OCI-M2 (cell line): ENCODE measurements at regions not wholly inside any gene's neighbourhood (a gene's known extent, or its start where the extent isn't known, plus 50 kb on each side); places are given as distances from the start of the nearest gene placed in this dataset.
"Not testable (repeated sequence)": the region's sequence is repeated elsewhere in the genome, so short reads cannot be mapped to it uniquely, and the experiment has no call there.

Experiments
- DNase-seq: peaks from one replicate; lab custom pipeline; 2025; ENCODE audit not compliant: unreplicated experiment; lab: John Stamatoyannopoulos, UW

DNA sequence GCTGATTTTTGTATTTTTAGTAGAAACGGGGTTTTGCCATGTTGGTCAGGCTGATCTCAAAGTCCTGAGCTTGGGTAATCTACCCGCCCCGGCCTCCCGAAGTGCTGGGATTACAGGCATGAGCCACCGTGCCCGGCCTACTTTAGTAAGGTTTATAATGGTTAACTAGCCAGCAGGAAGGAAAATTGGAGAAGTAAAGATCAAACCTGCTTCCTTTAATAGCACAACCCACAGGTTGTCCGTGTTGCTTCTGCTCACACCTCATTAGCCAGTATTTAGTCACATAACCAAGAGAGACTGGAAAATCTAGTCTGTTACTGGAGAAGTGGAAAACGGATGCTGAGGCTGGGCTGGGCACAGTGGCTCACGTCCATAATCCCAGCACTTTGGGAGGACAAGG, 51.9 kb upstream of the TBL1XR1 start:
- no peak for DNase-seq

GRCh38 chr3:177250151-177250550, 52.9 kb upstream of the TBL1XR1 start:
- no peak for DNase-seq

GRCh38 chr3:177251755-177252154, 54.5 kb upstream of the TBL1XR1 start:
- no peak for DNase-seq

GRCh38 chr3:177257006-177257405, 59.7 kb upstream of the TBL1XR1 start:
- no peak for DNase-seq

DNA sequence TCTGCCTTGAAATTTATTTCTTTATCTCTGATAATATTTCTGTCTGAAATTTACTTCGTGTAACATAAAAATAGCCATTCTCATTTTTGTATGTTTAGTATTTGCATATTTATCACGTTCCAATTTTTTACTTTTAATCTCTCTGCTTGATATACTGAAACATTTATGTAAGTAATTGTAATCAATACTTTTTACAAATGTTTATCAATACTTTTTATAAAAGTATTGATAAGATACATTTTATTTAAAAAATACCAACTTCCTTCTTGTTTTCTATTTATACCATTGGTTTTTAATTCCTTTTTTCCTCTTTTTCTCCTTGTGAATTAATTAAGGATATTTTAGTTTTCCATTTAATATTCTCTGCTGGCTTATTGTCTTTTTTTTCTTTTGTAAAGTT, 60.3 kb upstream of the TBL1XR1 start:
- no peak for DNase-seq

- DNase-seq: no peak
Observed at GRCh38 chr3:177262396-177262795, 65.1 kb upstream of the TBL1XR1 start.

DNA sequence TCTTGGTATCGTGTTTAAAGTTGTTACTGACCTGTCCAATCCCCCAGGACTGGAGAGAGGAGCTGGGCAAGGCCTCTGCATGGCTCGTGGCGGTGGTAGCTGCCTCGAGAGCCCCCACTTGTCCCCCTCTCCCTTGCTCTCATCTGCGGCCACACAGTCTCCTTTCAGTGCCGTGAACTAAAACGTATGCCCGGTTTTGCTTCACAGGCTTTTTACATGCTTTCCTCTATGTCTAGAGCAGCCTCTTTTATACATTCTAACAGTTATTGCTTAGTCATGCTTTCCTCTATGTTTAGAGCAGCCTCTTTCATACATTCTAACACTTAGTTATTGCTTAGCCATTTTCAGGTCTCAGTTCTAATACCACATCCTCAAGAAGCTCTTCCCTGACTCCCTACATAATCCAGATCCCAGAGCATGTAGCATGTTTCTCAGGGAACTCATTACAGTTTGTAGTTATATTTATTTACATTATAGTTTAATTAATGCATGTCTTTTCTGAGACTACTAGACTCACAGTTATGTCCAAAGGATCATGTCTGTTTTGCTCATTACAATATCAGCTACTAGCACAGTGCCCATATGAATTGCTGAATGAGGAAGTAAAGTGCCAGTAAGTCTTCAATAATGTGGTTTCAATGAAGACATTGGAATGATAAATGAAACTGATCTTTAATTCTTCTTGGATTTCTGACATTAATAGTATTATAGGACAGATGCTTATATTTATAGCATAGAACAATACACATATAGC, 66.5 kb upstream of the TBL1XR1 start:
- DNase-seq: no peak

- DNase-seq: not testable (repeated sequence)
Observed at GRCh38 chr3:177271811-177272501, 74.7 kb upstream of the TBL1XR1 start.

DNA sequence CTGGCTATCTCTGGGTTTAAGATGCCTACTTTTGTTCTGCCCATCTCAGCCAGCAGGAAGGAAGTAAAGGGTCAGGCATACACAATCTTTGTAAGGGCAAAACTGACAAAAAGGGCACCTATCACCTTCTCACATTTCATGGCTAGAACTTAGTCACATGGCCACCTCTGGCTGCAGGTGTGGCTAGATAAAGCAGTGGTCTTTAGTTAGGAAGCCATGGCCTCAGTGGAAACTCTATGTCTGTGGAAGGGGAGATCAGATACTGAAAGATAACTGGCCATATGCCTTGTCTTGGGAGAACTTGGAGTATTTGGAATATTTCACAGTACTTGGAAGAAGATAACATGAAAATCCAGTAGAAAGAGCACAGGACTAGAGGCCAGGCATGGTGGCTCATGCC, 80.7 kb upstream of the TBL1XR1 start:
- no peak for DNase-seq

DNA sequence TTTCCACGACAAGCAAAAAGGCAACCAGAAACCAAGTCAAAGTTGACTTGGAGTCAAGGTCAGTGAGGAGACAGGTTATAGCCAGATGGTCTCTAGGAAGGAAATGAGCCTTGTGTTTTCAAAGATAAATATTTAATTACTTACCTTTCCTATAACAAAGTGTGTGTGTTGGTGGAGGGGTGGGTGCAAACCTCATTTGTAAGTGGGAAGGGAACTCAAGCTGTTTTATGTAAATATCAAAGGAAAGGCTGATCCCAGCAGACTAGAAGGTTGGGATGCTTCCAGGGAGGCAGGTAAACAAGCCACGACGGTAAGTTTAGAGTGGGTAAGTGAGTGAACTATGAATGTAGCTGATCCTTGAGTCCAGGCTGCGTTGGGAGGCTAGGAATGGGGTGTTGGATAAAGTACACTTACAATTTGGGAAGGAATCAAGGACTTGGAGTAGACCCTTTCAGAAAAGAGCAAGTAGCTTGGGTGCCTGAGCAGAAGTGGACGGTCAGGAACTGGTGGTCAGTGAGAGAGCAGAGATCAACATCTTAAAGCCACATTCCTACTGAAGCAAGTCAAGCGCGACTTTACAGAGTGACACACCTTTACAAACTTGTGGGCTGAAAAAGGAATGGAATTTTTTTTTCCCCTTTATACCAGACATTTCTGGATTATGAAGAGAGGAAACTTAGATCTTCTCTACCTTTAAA, 82.0 kb upstream of the TBL1XR1 start:
- no peak for DNase-seq

GRCh38 chr3:177281292-177282118, 84.2 kb upstream of the TBL1XR1 start:
- DNase-seq: no peak

DNA sequence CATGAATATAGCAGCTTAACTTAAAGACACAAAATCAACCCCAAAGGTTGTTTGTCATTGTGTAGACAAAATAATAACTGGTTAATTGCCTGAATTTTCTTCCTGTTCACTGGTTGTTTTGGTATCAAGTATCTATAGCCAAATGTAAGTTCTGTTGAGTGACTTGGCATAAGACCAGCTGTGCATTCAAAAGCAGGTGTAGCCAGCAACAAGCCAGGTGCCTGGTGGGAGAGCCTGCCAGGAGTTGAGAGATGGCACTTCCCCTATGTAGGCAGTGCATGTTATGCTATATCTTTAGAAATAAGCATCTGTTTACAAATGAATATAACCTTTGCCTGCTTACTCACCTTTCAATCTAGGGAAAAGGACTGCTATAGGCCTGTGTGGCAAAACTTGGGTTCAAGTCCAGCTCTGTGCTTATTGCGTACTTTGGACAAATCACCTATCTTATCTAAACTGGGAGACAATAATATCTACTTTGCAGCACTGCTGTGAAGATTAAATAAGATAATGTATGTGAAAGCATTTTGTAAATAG, 84.9 kb upstream of the TBL1XR1 start:
- DNase-seq: no peak

DNA sequence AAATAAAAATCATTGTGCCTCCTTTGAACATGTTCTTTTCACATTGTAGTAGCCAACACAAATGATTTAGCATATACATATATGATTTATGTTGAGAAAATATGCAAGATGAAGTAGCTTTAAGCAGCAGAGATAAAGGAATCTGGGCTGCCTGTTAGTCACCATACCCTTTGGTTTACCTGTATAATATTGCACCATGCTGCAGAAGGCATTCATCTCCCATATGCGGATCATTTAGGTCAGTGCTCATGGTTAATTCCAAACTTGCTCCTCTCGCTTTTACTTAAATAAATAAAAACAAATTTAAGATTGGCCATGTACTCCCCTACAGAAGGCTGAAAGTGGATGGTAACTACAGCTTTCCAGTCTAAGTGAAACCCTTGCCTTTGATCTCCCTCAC, 86.7 kb upstream of the TBL1XR1 start:
- DNase-seq: no peak

- DNase-seq: no peak
Observed at GRCh38 chr3:177284383-177284881, 87.2 kb upstream of the TBL1XR1 start.

DNA sequence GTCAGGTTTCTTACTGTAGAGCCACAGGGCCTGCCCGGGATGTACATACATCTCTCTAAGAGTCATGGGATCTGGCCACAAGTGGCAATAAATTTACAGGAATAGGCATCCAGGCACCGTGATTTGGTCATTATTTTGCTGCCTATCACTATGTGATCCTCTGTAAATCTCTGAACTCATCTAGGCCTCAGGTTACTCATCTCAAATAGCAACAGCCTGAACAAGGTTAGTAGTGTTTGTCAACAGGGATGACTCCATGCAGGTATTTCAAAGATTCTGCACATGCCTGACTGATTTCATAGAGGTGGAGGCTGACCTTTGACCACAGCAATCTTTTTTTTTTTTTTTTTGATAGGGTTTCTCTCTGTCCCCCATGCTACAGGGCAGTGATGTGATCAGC, 88.8 kb upstream of the TBL1XR1 start:
- no peak for DNase-seq

DNA sequence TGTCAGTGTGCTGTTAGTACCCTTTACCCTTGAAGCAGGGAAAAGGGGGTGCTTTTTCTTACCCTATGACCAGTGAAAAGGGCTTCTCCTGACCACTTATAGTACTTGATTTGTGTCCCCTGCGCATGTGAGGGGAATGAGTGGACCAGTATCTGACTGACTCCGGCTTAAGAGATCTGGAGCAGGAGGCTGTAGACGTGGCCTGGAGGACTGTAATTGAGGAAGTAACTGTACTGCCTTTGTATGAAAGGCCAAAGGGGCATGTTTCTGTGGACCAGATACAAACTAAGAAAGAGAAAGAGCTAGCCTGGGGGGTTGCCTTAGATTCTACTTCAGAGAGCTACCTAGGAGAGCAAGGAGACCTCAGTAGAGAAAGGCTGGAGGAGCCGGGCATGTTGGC, 89.9 kb upstream of the TBL1XR1 start:
- no peak for DNase-seq

- DNase-seq: no peak
Observed at GRCh38 chr3:177290633-177291032, 93.4 kb upstream of the TBL1XR1 start.

- no peak for DNase-seq
Observed at GRCh38 chr3:177294221-177294620, 96.9 kb upstream of the TBL1XR1 start.

GRCh38 chr3:177295116-177295515, 97.8 kb upstream of the TBL1XR1 start:
- DNase-seq: no peak

DNA sequence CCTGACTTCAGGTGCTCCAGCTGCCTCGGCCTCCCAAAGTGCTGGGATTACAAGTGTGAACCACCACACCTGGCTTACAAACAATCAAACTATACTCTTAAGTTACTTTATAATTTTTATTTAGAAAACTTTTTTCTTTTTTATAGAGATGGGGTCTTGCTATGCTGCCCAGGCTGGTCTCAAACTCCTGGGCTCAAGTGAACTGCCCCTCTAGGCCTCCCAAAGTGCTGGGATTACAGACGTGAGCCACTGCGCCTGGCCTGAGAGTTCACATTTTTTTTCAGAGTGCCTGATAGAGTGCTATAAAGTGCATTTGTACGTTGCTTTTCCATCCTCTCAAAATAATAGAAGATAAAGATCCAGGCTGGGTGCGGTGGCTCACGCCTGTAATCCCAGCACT, 102.0 kb upstream of the TBL1XR1 start:
- no peak for DNase-seq
